ENCODE measurements at regions not wholly inside any gene's neighbourhood (a gene's known extent, or its start where the extent isn't known, plus 50 kb on each side); places are given as distances from the start of the nearest gene placed in this dataset.
"Not testable (repeated sequence)": the region's sequence is repeated elsewhere in the genome, so short reads cannot be mapped to it uniquely, and the experiment has no call there.

DNA sequence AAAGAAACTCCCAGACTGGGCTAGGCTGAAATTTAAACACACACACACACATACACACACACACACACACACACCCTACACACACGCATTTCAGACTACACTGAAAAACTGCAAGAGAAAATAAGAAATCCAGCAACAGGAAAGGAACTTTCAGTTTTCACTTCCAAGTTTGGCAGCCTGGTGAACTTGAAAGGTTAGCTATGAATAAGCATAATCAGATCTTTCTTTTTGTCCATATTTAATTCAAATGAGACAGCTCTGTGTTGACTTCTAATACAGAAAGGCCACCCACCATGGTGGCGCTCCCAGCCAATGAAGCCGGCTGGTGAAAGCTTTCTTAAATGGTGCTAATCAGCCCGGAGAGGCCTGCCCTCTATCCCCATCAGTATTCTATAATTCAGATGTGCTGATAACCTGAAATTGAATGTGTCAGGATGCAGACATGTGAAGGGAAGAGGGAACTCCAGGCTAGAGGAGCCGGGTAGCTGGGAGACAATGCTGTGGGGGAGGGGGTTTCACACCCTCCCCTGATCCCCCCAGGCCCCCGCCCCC is 108.3 kb upstream of the ZNF536 start (continued):
- TF ChIP-seq EP300 (IDR thresholded peaks at IDR 0.05; ENCODE audit: borderline replicate concordance in 1 of 2, low read depth in 1 of 2, low read length in 1 of 2) (peak in 1 of 2 experiments; percentile 40; a peak in 1 of 4 replicates), SMC3 (IDR thresholded peaks at IDR 0.05; ENCODE audit: low read depth, low read length) (no peak), TAF1 (IDR thresholded peaks at IDR 0.05; ENCODE audit: borderline replicate concordance, low read depth, low read length) (no peak), CHD2 (IDR thresholded peaks at IDR 0.05; ENCODE audit: low read length, partially characterized antibody) (peak; percentile 53), RXRA (IDR thresholded peaks at IDR 0.05; ENCODE audit: borderline replicate concordance, low read depth) (no peak), MEF2A (IDR thresholded peaks at IDR 0.05; ENCODE audit: borderline replicate concordance, low read depth) (no peak), NFIC (IDR thresholded peaks at IDR 0.05; ENCODE audit: borderline replicate concordance) (no peak), POLR2AphosphoS5 (IDR thresholded peaks at IDR 0.05; ENCODE audit: low read depth, low read length) (no peak), GABPA (IDR thresholded peaks at IDR 0.05; ENCODE audit: low read depth) (no peak), TCF12 (IDR thresholded peaks at IDR 0.05) (no peak), NRF1 (IDR thresholded peaks at IDR 0.05; ENCODE audit: low read depth, low read length) (no peak), RAD21 (IDR thresholded peaks at IDR 0.05; ENCODE audit: low read length) (peak; percentile 27; the same call in 1 of the 2 replicates), FOXJ3 (CRISPR knock-in tag; IDR thresholded peaks at IDR 0.05) (no peak)
- TF ChIP-seq, protein P1, sequence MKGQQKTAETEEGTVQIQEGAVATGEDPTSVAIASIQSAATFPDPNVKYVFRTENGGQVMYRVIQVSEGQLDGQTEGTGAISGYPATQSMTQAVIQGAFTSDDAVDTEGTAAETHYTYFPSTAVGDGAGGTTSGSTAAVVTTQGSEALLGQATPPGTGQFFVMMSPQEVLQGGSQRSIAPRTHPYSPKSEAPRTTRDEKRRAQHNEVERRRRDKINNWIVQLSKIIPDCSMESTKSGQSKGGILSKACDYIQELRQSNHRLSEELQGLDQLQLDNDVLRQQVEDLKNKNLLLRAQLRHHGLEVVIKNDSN (IDR thresholded peaks at IDR 0.05; ENCODE audit: borderline replicate concordance, low read depth) = no peak
- TF ChIP-seq, protein P2, sequence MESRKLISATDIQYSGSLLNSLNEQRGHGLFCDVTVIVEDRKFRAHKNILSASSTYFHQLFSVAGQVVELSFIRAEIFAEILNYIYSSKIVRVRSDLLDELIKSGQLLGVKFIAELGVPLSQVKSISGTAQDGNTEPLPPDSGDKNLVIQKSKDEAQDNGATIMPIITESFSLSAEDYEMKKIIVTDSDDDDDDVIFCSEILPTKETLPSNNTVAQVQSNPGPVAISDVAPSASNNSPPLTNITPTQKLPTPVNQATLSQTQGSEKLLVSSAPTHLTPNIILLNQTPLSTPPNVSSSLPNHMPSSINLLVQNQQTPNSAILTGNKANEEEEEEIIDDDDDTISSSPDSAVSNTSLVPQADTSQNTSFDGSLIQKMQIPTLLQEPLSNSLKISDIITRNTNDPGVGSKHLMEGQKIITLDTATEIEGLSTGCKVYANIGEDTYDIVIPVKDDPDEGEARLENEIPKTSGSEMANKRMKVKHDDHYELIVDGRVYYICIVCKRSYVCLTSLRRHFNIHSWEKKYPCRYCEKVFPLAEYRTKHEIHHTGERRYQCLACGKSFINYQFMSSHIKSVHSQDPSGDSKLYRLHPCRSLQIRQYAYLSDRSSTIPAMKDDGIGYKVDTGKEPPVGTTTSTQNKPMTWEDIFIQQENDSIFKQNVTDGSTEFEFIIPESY (IDR thresholded peaks at IDR 0.05; ENCODE audit: borderline replicate concordance, low read depth) = no peak
- TF ChIP-seq, protein P3, sequence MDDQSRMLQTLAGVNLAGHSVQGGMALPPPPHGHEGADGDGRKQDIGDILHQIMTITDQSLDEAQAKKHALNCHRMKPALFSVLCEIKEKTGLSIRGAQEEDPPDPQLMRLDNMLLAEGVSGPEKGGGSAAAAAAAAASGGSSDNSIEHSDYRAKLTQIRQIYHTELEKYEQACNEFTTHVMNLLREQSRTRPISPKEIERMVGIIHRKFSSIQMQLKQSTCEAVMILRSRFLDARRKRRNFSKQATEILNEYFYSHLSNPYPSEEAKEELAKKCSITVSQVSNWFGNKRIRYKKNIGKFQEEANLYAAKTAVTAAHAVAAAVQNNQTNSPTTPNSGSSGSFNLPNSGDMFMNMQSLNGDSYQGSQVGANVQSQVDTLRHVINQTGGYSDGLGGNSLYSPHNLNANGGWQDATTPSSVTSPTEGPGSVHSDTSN (IDR thresholded peaks at IDR 0.05) = no peak

- WGBS (ENCODE audit: low lambda C conversion rate) = 14% methylated on average over 2 of the region's 2 CpGs
- not testable (repeated sequence) for H3K9me2 ChIP-seq
Measured at GRCh38 chr19:30265918-30266317, 106.3 kb upstream of the ZNF536 start.

More at GRCh38 chr19:30265918-30266317, 106.3 kb upstream of the ZNF536 start:
- H3K4me2 ChIP-seq; H3K27ac ChIP-seq (ENCODE audit: low read depth in 2 of 2, low read length in 1 of 2); H3F3A ChIP-seq (replicated peaks; ENCODE audit: insufficient read depth); H3K9ac ChIP-seq; H3K27me3 ChIP-seq (ENCODE audit: insufficient read depth); POLR2A ChIA-PET; H2AFZ ChIP-seq (ENCODE audit: low read depth); H3K36me3 ChIP-seq (replicated peaks in 1 of 2; ENCODE audit: control insufficient read depth in 1 of 2, insufficient read depth in 2 of 2, low read length in 1 of 2); H4K20me1 ChIP-seq (ENCODE audit: insufficient read depth); H3K79me2 ChIP-seq (ENCODE audit: insufficient read depth); DNase-seq; H3K9me3 ChIP-seq; H3K4me3 ChIP-seq (ENCODE audit: low read depth in 2 of 2, low read length in 1 of 2): not testable (repeated sequence)
- CTCF ChIA-PET = interaction anchor here (0.6 kb wide), 1 partner anchor 254 kb away, joined by 4 read pairs; no protein-coding TSS in a partner anchor
- peaks cover 0 to 16% of the 10 kb centered on the region in 2 experiments; a peak in 1 of 4 replicates for H3K4me1 ChIP-seq (ENCODE audit: control insufficient read depth in 1 of 2, insufficient read depth in 2 of 2, low read depth in 1 of 2, low read length in 1 of 2)

Data from SK-N-SH (cell line).